Neural progenitor cell (in vitro differentiated cells): ENCODE measurements at regions not wholly inside any gene's neighbourhood (a gene's known extent, or its start where the extent isn't known, plus 50 kb on each side); places are given as distances from the start of the nearest gene placed in this dataset.

Source experiments
- CTCF ChIP-seq: fragments of 200-600 bp; sonication (generic); IDR thresholded peaks from 2 replicates; pipeline ENCODE4 v1.5.1; 2017; ENCODE audit warnings: antibody characterized with exemption, mild to moderate bottlenecking
- EZH2 ChIP-seq: fragments of 200-600 bp; sonication (generic); IDR thresholded peaks from 2 replicates; pipeline ENCODE4 v1.6.1; 2017; ENCODE audit warnings: antibody characterized with exemption, mild to moderate bottlenecking, moderate library complexity
- EZH2phosphoT487 ChIP-seq: fragments of 200-600 bp; sonication (generic); IDR thresholded peaks from 2 replicates; pipeline ENCODE4 v1.6.1; 2017; ENCODE audit warnings: antibody characterized with exemption

GRCh38 chr15:31552482-31553099 is 226.0 kb downstream of the KLF13 start:
- TF ChIP-seq CTCF (no peak), EZH2 (no peak), EZH2phosphoT487 (no peak)
